SK-N-SH treated with all-trans-retinoic acid at 6 μM for 48 hours (cell line): ENCODE measurements at regions not wholly inside any gene's neighbourhood (a gene's known extent, or its start where the extent isn't known, plus 50 kb on each side); places are given as distances from the start of the nearest gene placed in this dataset.
A peak's percentile ranks its signal among the peaks of the same experiment; 100 is the strongest.

Source experiments
- ATAC-seq: fragments of 200-7000 bp; cut with Tn5 transposase; 3 replicates; pipeline ENCODE4 v1.9.1; 2020; ENCODE audit warnings: mild to moderate bottlenecking, moderate library complexity
- ARNTL ChIP-seq: fragments of 450-650 bp; formaldehyde crosslinking; IDR thresholded peaks from 2 replicates; pipeline ENCODE4 v1.5.0; 2020; ENCODE audit warnings: low read depth, mild to moderate bottlenecking, moderate library complexity, borderline replicate concordance
- BACH2 ChIP-seq: fragments of 250-450 bp; sonication (Bioruptor Pico); IDR thresholded peaks from 2 replicates; pipeline ENCODE4 v1.9.0; 2021; ENCODE audit warnings: mild to moderate bottlenecking, borderline replicate concordance
- CREB5 ChIP-seq: fragments of 250-450 bp; sonication (Bioruptor Pico); IDR thresholded peaks from 2 replicates; pipeline ENCODE4 v1.5.1; 2020; ENCODE audit warnings: low read depth, mild to moderate bottlenecking, moderate library complexity
- CSRNP3 ChIP-seq: fragments of 250-450 bp; sonication (Bioruptor Pico); IDR thresholded peaks from 2 replicates; pipeline ENCODE4 v1.5.1; 2021; ENCODE audit warnings: mild to moderate bottlenecking, moderate library complexity
- ESRRG ChIP-seq: fragments of 250-450 bp; sonication (Bioruptor Pico); IDR thresholded peaks from 2 replicates; pipeline ENCODE4 v1.6.1; 2021; ENCODE audit warnings: mild to moderate bottlenecking
- GLIS3 ChIP-seq: fragments of 250-450 bp; sonication (Bioruptor Pico); IDR thresholded peaks from 2 replicates; pipeline ENCODE4 v1.5.0; 2020; ENCODE audit warnings: mild to moderate bottlenecking, moderate library complexity
- OSR1 ChIP-seq: fragments of 250-450 bp; sonication (Bioruptor Pico); IDR thresholded peaks from 2 replicates; pipeline ENCODE4 v1.8.0; 2022; ENCODE audit warnings: moderate library complexity, mild to moderate bottlenecking, inconsistent platforms
- RARB ChIP-seq: fragments of 250-450 bp; sonication (Bioruptor Pico); IDR thresholded peaks from 2 replicates; pipeline ENCODE4 v1.8.0; 2021; ENCODE audit warnings: mild to moderate bottlenecking, moderate library complexity
- SNAI2 ChIP-seq: fragments of 250-450 bp; sonication (Bioruptor Pico); IDR thresholded peaks from 2 replicates; pipeline ENCODE4 v1.5.0; 2020; ENCODE audit warnings: mild to moderate bottlenecking, moderate library complexity
- TCF4 ChIP-seq: fragments of 250-450 bp; sonication (Bioruptor Pico); IDR thresholded peaks from 2 replicates; pipeline ENCODE4 v1.8.0; 2021; ENCODE audit warnings: mild to moderate bottlenecking, moderate library complexity, borderline replicate concordance
- TOX ChIP-seq: fragments of 250-450 bp; sonication (Bioruptor Pico); IDR thresholded peaks from 2 replicates; pipeline ENCODE4 v1.8.0; 2021; ENCODE audit warnings: mild to moderate bottlenecking, moderate library complexity, borderline replicate concordance
- TSHZ2 ChIP-seq: fragments of 250-450 bp; sonication (Bioruptor Pico); IDR thresholded peaks from 2 replicates; pipeline ENCODE4 v1.5.0; 2020; ENCODE audit warnings: mild to moderate bottlenecking, moderate library complexity
- ZC3H10 ChIP-seq: fragments of 250-450 bp; sonication (Bioruptor Pico); IDR thresholded peaks from 2 replicates; pipeline ENCODE4 v1.5.1; 2021; ENCODE audit warnings: mild to moderate bottlenecking, moderate library complexity
- ZFP3 ChIP-seq: fragments of 250-450 bp; sonication (Bioruptor Pico); IDR thresholded peaks from 2 replicates; pipeline ENCODE4 v1.5.0; 2020; ENCODE audit warnings: mild to moderate bottlenecking, moderate library complexity
- ZFP30 ChIP-seq: fragments of 450-650 bp; formaldehyde crosslinking; IDR thresholded peaks from 2 replicates; pipeline ENCODE4 v1.5.0; 2022; ENCODE audit warnings: mild to moderate bottlenecking, moderate library complexity
- ZNF8 ChIP-seq: fragments of 450-650 bp; formaldehyde crosslinking; IDR thresholded peaks from 2 replicates; pipeline ENCODE4 v1.5.0; 2020; ENCODE audit warnings: mild to moderate bottlenecking, moderate library complexity
- TF ChIP-seq, protein P1 (sequence below): fragments of 250-450 bp; sonication (Bioruptor Pico); IDR thresholded peaks from 2 replicates; pipeline ENCODE4 v1.8.0; 2020; ENCODE audit warnings: mild to moderate bottlenecking, moderate library complexity, borderline replicate concordance
- TF ChIP-seq, protein P2 (sequence below): fragments of 250-450 bp; sonication (Bioruptor Pico); IDR thresholded peaks from 2 replicates; pipeline ENCODE4 v1.8.0; 2021; ENCODE audit warnings: low read depth, mild to moderate bottlenecking, moderate library complexity, borderline replicate concordance

GRCh38 chr15:99503411-99503810, 62.4 kb upstream of the MEF2A start:
- TF ChIP-seq ZNF8 (CRISPR knock-in tag) (no peak), BACH2 (CRISPR knock-in tag) (no peak), TCF4 (no peak), ZFP3 (CRISPR knock-in tag) (no peak), RARB (CRISPR knock-in tag) (no peak), CSRNP3 (no peak), ARNTL (no peak), SNAI2 (CRISPR knock-in tag) (no peak), ESRRG (no peak)
- ATAC-seq: no peak

GRCh38 chr15:99504071-99504822, 61.5 kb upstream of the MEF2A start:
- TF ChIP-seq TCF4 (no peak), ZC3H10 (CRISPR knock-in tag) (no peak), GLIS3 (CRISPR knock-in tag) (no peak), ARNTL (no peak), ZNF8 (CRISPR knock-in tag) (no peak), CSRNP3 (no peak), ZFP30 (CRISPR knock-in tag) (no peak)
- ATAC-seq: peak; percentile 24

GRCh38 chr15:99504823-99505551, 60.8 kb upstream of the MEF2A start:
- TF ChIP-seq TCF4 (no peak), TSHZ2 (CRISPR knock-in tag) (no peak), BACH2 (CRISPR knock-in tag) (no peak), TOX (no peak), SNAI2 (CRISPR knock-in tag) (no peak), OSR1 (no peak), RARB (CRISPR knock-in tag) (no peak), ZNF8 (CRISPR knock-in tag) (no peak), CREB5 (CRISPR knock-in tag) (no peak), GLIS3 (CRISPR knock-in tag) (no peak), CSRNP3 (no peak)
- TF ChIP-seq, protein P1, sequence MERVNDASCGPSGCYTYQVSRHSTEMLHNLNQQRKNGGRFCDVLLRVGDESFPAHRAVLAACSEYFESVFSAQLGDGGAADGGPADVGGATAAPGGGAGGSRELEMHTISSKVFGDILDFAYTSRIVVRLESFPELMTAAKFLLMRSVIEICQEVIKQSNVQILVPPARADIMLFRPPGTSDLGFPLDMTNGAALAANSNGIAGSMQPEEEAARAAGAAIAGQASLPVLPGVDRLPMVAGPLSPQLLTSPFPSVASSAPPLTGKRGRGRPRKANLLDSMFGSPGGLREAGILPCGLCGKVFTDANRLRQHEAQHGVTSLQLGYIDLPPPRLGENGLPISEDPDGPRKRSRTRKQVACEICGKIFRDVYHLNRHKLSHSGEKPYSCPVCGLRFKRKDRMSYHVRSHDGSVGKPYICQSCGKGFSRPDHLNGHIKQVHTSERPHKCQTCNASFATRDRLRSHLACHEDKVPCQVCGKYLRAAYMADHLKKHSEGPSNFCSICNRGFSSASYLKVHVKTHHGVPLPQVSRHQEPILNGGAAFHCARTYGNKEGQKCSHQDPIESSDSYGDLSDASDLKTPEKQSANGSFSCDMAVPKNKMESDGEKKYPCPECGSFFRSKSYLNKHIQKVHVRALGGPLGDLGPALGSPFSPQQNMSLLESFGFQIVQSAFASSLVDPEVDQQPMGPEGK (CRISPR knock-in tag): no peak
- TF ChIP-seq, protein P2, sequence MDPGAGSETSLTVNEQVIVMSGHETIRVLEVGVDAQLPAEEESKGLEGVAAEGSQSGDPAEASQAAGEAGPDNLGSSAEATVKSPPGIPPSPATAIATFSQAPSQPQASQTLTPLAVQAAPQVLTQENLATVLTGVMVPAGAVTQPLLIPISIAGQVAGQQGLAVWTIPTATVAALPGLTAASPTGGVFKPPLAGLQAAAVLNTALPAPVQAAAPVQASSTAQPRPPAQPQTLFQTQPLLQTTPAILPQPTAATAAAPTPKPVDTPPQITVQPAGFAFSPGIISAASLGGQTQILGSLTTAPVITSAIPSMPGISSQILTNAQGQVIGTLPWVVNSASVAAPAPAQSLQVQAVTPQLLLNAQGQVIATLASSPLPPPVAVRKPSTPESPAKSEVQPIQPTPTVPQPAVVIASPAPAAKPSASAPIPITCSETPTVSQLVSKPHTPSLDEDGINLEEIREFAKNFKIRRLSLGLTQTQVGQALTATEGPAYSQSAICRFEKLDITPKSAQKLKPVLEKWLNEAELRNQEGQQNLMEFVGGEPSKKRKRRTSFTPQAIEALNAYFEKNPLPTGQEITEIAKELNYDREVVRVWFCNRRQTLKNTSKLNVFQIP (CRISPR knock-in tag): no peak
- TF ChIP-seq, all 23 proteins: peak for 0
- ATAC-seq: peak; percentile 71
